GM23248 (cell line): ENCODE measurements at regions not wholly inside any gene's neighbourhood (a gene's known extent, or its start where the extent isn't known, plus 50 kb on each side); places are given as distances from the start of the nearest gene placed in this dataset.
"Not testable (repeated sequence)": the region's sequence is repeated elsewhere in the genome, so short reads cannot be mapped to it uniquely, and the experiment has no call there.

ENCODE experiments used
- DNase-seq: peaks from one replicate; pipeline ENCODE4 v3.0.0-alpha.2; 2015
- H2AFZ ChIP-seq: fragments of 200-600 bp; sonication (generic); 2 replicates; pipeline ENCODE4 v1.6.1; 2016; ENCODE audit warnings: antibody characterized with exemption
- H3F3A ChIP-seq: fragments of 200-600 bp; sonication (generic); 2 replicates; pipeline ENCODE4 v1.6.1; 2016; ENCODE audit warnings: mild to moderate bottlenecking, antibody characterized with exemption, mixed run types; ENCODE audit not compliant: insufficient read depth
- H3K27ac ChIP-seq: fragments of 200-600 bp; sonication (generic); 2 replicates; pipeline ENCODE4 v1.5.1; 2016; ENCODE audit warnings: mild to moderate bottlenecking
- H3K27me3 ChIP-seq: fragments of 200-600 bp; sonication (generic); replicated peaks from 2 replicates; pipeline ENCODE4 v1.6.1; 2016; ENCODE audit warnings: mild to moderate bottlenecking; ENCODE audit not compliant: insufficient read depth
- H3K36me3 ChIP-seq: fragments of 200-600 bp; sonication (generic); 2 replicates; pipeline ENCODE4 v1.6.1; 2016; ENCODE audit warnings: low read depth, mild to moderate bottlenecking
- H3K4me1 ChIP-seq: fragments of 200-600 bp; sonication (generic); 2 replicates; pipeline ENCODE4 v1.6.1; 2016; ENCODE audit warnings: mild to moderate bottlenecking; ENCODE audit not compliant: insufficient read depth
- H3K4me2 ChIP-seq: fragments of 200-600 bp; sonication (generic); one replicate; pipeline ENCODE4 v1.6.1; 2016; ENCODE audit warnings: mild to moderate bottlenecking; ENCODE audit not compliant: unreplicated experiment
- H3K4me3 ChIP-seq: fragments of 200-600 bp; sonication (generic); 2 replicates; pipeline ENCODE4 v1.5.1; 2016; ENCODE audit warnings: mild to moderate bottlenecking
- H3K79me2 ChIP-seq: fragments of 200-600 bp; sonication (generic); 2 replicates; pipeline ENCODE4 v1.6.1; 2016; ENCODE audit warnings: mild to moderate bottlenecking; ENCODE audit not compliant: insufficient read depth
- H3K9ac ChIP-seq: fragments of 200-600 bp; sonication (generic); 2 replicates; pipeline ENCODE4 v1.6.1; 2016; ENCODE audit warnings: mild to moderate bottlenecking
- H3K9me2 ChIP-seq: fragments of 200-600 bp; sonication (generic); 2 replicates; pipeline ENCODE4 v1.6.1; 2016; ENCODE audit warnings: mixed run types, mild to moderate bottlenecking, moderate library complexity; ENCODE audit not compliant: insufficient read depth
- H3K9me3 ChIP-seq: fragments of 200-600 bp; sonication (generic); one replicate; pipeline ENCODE4 v1.6.1; 2017; ENCODE audit warnings: low read depth
- H4K20me1 ChIP-seq: fragments of 200-600 bp; sonication (generic); 2 replicates; pipeline ENCODE4 v1.6.0; 2016; ENCODE audit not compliant: insufficient read depth
- EZH2 ChIP-seq: fragments of 200-600 bp; sonication (generic); IDR thresholded peaks from 2 replicates; pipeline ENCODE4 v1.6.1; 2018; ENCODE audit warnings: antibody characterized with exemption, mild to moderate bottlenecking; ENCODE audit not compliant: insufficient read depth, poor library complexity, severe bottlenecking
- EZH2phosphoT487 ChIP-seq: fragments of 200-600 bp; sonication (generic); IDR thresholded peaks from 2 replicates; pipeline ENCODE4 v1.6.1; 2018; ENCODE audit warnings: antibody characterized with exemption, moderate library complexity, mild to moderate bottlenecking, low read depth; ENCODE audit not compliant: insufficient read depth
- WGBS, 2 experiments: methylation state at CpG; one replicate each; pipeline ENCODE4 v1.1.6; 2015 to 2017; ENCODE audit warnings: low lambda C conversion rate in 2 of 2, low coverage in 1 of 2; ENCODE audit errors: missing lambda C conversion rate in 2 of 2; 5-methylcytosine and 5-hydroxymethylcytosine counted together
- in situ Hi-C: fragments of 300-500 bp; cut with MboI; formaldehyde crosslinking; loops from 2 replicates; pipeline ENCODE4 v1.15.0; 2020

GRCh38 chr6:84599991-84600390 lies 164.4 kb downstream of the TBX18 start:
- Histone ChIP-seq H3K27ac (no peak overlapping the region), H4K20me1 (no peaks in the 10 kb centered on the region), H3K4me1 (no peaks in the 10 kb centered on the region), H3F3A (no peaks in the 10 kb centered on the region; the same call in 1 of the 2 replicates), H3K27me3 (no peaks in the 10 kb centered on the region), H2AFZ (no peak overlapping the region), H3K79me2 (no peaks in the 10 kb centered on the region), H3K36me3 (no peaks in the 10 kb centered on the region), H3K4me3 (no peak overlapping the region), H3K9me2 (no peaks in the 10 kb centered on the region), H3K4me2 (no peak overlapping the region), H3K9ac (no peak overlapping the region), H3K9me3 (no peaks in the 10 kb centered on the region)
- in situ Hi-C loops: no loop called here
- TF ChIP-seq EZH2phosphoT487: no peak
- TF ChIP-seq EZH2: no peak
- no peak for DNase-seq
- 76 to 82% methylated on average over 1 of the region's 1 CpG for WGBS, 2 experiments

GRCh38 chr6:84597238-84597875 lies 167.0 kb downstream of the TBX18 start:
- no peaks in the 10 kb centered on the region for H3F3A ChIP-seq
- no peaks in the 10 kb centered on the region for H3K9me3 ChIP-seq
- TF ChIP-seq EZH2phosphoT487: no peak
- no peak for TF ChIP-seq EZH2
- no peaks in the 10 kb centered on the region for H3K4me1 ChIP-seq
- in situ Hi-C loops: no loop called here
- 52 to 60% methylated on average over 4 of the region's 4 CpGs for WGBS, 2 experiments
- H3K27ac ChIP-seq: no peak overlapping the region
- no peak for DNase-seq
- no peaks in the 10 kb centered on the region for H4K20me1 ChIP-seq
- peak overlapping the region; percentile 55; the same call in 1 of the 2 replicates for H2AFZ ChIP-seq
- no peak overlapping the region for H3K4me3 ChIP-seq
- H3K4me2 ChIP-seq: peak overlapping the region; percentile 27
- no peaks in the 10 kb centered on the region for H3K36me3 ChIP-seq
- H3K9me2 ChIP-seq: no peaks in the 10 kb centered on the region
- H3K79me2 ChIP-seq: no peaks in the 10 kb centered on the region
- H3K27me3 ChIP-seq: no peaks in the 10 kb centered on the region
- H3K9ac ChIP-seq: no peak overlapping the region

DNA sequence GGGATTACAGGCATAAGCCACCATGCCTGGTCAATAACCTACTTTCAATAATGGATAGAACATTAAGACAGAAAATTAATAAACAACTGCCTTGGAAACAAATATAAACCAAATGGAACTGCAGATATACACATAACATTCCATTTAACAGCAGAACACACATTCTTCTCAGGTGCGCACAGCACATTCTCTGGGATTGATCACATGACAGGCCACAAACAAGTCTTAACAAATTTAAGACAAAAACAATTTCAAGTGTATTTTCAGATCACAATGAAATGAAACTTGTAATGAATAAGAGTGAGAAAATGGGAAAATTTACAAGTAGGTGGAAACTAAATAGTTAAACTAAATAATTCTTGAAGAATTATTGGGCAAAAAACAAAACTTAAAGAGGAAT lies 167.9 kb downstream of the TBX18 start:
- no peaks in the 10 kb centered on the region for H4K20me1 ChIP-seq
- no peaks in the 10 kb centered on the region for H3K36me3 ChIP-seq
- WGBS, 2 experiments: 100% methylated on average over 1 of the region's 1 CpG
- in situ Hi-C loops: no loop called here
- H3K79me2 ChIP-seq: no peaks in the 10 kb centered on the region
- H3K9me3 ChIP-seq: no peaks in the 10 kb centered on the region
- no peaks in the 10 kb centered on the region for H3K4me1 ChIP-seq
- no peak overlapping the region for H3K4me2 ChIP-seq
- no peak for DNase-seq
- H3F3A ChIP-seq: no peaks in the 10 kb centered on the region
- TF ChIP-seq EZH2: no peak
- no peak for TF ChIP-seq EZH2phosphoT487
- no peaks in the 10 kb centered on the region for H3K27me3 ChIP-seq
- no peaks in the 10 kb centered on the region for H3K9me2 ChIP-seq
- H3K27ac ChIP-seq: no peak overlapping the region
- H3K9ac ChIP-seq: no peak overlapping the region
- no peak overlapping the region for H3K4me3 ChIP-seq
- no peak overlapping the region for H2AFZ ChIP-seq

DNA sequence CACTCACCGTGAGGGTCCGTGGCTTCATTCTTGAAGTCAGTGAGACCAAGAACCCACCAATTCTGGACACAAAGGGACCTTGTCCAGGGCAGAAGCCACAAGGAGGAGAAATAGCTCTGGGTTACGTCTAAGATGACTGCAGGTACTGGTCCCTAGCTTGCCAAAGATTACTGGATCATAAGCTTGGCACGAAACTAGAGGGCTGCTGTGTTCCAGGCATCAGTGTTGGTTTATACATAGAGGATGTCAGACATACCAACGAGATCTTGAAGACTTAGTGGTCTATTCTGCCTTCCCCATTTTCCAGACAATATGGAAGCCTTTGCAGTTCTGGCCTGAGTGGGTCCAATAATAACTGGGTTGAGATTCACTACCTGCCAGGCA lies 175.7 kb downstream of the TBX18 start:
- no peak overlapping the region for H3K4me2 ChIP-seq
- in situ Hi-C loops: no loop called here

GRCh38 chr6:84587994-84588696 lies 176.3 kb downstream of the TBX18 start:
- H3K4me3 ChIP-seq, H3K27ac ChIP-seq, H3K4me2 ChIP-seq, H3K9ac ChIP-seq, H3K9me3 ChIP-seq, H4K20me1 ChIP-seq, H3K36me3 ChIP-seq, in situ Hi-C loops, H3K9me2 ChIP-seq, H3K27me3 ChIP-seq, H3K4me1 ChIP-seq, DNase-seq, H2AFZ ChIP-seq, H3F3A ChIP-seq, H3K79me2 ChIP-seq: not testable (repeated sequence)
- 77 to 78% methylated on average over 21 of the region's 21 CpGs for WGBS, 2 experiments

More for the DNA sequence above, 175.7 kb downstream of the TBX18 start:
- Histone ChIP-seq H3K9ac (no peak overlapping the region), H4K20me1 (no peaks in the 10 kb centered on the region), H3K27ac (no peak overlapping the region), H3K27me3 (no peaks in the 10 kb centered on the region), H3K9me3 (no peaks in the 10 kb centered on the region), H3K36me3 (no peaks in the 10 kb centered on the region), H3K4me1 (no peaks in the 10 kb centered on the region), H2AFZ (no peak overlapping the region), H3K9me2 (no peaks in the 10 kb centered on the region), H3K79me2 (no peaks in the 10 kb centered on the region), H3F3A (no peaks in the 10 kb centered on the region), H3K4me3 (no peak overlapping the region)
- TF ChIP-seq EZH2phosphoT487 (no peak), EZH2 (no peak)
- WGBS, 2 experiments: 77 to 78% methylated on average over 5 of the region's 5 CpGs
- DNase-seq: no peak

DNA sequence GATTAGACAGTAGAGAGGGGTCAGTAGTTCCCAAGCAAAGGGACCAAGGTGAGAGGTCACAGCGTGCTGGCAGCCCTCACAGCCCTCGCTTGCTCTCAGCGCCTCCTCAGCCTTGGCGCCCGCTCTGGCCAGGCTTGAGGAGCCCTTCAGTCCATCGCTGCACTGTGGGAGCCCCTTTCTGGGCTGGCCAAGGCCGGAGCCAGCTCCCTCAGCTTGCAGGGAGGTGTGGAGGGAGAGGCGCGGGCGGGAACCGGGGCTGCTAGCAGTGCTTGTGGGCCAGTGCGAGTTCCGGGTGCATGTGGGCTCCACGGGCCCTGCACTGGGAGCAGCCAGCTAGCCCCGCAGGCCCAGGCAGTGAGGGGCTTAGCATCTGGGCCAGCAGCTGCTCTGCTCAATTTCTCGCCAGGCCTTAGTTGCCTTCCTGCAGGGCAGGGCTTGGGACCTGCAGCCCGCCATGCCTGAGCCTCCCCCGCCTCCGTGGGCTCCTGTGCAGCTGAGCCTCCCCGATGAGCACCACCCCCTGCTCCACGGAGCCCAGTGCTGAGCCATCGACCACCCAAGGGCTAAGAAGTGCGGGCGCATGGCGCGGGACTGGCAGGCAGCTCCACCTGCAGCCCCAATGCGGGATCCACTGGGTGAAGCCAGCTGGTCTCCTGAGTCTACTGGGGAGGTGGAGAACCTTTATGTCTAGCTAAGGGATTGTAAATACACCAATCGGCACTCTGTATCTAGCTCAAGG lies 177.0 kb downstream of the TBX18 start:
- H3K4me2 ChIP-seq, H3K9ac ChIP-seq, H3K9me3 ChIP-seq, H3K36me3 ChIP-seq, H3K4me3 ChIP-seq, H4K20me1 ChIP-seq, in situ Hi-C loops, H3K79me2 ChIP-seq, DNase-seq, H3K9me2 ChIP-seq, H2AFZ ChIP-seq, H3F3A ChIP-seq, H3K27ac ChIP-seq, H3K27me3 ChIP-seq, H3K4me1 ChIP-seq: not testable (repeated sequence)
- 90 to 92% methylated on average over 27 to 28 of the region's 28 CpGs for WGBS, 2 experiments
